ENCODE measurements at regions not wholly inside any gene's neighbourhood (a gene's known extent, or its start where the extent isn't known, plus 50 kb on each side); places are given as distances from the start of the nearest gene placed in this dataset.

GRCh38 chr9:88721025-88721424 is 186.0 kb downstream of the NXNL2 start:
- TF ChIP-seq CTCF (IDR thresholded peaks at IDR 0.05; ENCODE audit: borderline replicate concordance, insufficient read depth, low read depth, low read length): no peak
- no peak overlapping the region for H3K4me3 ChIP-seq (ENCODE audit: low read depth, low read length)

GRCh38 chr9:88721495-88722279 is 186.7 kb downstream of the NXNL2 start:
- TF ChIP-seq CTCF (IDR thresholded peaks at IDR 0.05; ENCODE audit: borderline replicate concordance, insufficient read depth, low read depth, low read length): no peak

GRCh38 chr9:88722753-88723152 is 187.8 kb downstream of the NXNL2 start:
- H3K4me3 ChIP-seq (ENCODE audit: low read depth, low read length): no peak overlapping the region
- TF ChIP-seq CTCF (IDR thresholded peaks at IDR 0.05; ENCODE audit: borderline replicate concordance, insufficient read depth, low read depth, low read length): no peak; the same call in 1 of the 2 replicates

More at GRCh38 chr9:88721495-88722279, 186.7 kb downstream of the NXNL2 start:
- no peak overlapping the region for H3K4me3 ChIP-seq (ENCODE audit: low read depth, low read length)

GRCh38 chr9:88723751-88724150 is 188.8 kb downstream of the NXNL2 start:
- no peak overlapping the region for H3K4me3 ChIP-seq (ENCODE audit: low read depth, low read length)
- no peak for TF ChIP-seq CTCF (IDR thresholded peaks at IDR 0.05; ENCODE audit: borderline replicate concordance, insufficient read depth, low read depth, low read length)

- TF ChIP-seq CTCF (IDR thresholded peaks at IDR 0.05; ENCODE audit: borderline replicate concordance, insufficient read depth, low read depth, low read length): no peak
- H3K4me3 ChIP-seq (ENCODE audit: low read depth, low read length): no peak overlapping the region
Observed at GRCh38 chr9:88724331-88724730, 189.4 kb downstream of the NXNL2 start.

- no peak overlapping the region for H3K4me3 ChIP-seq (ENCODE audit: low read depth, low read length)
- TF ChIP-seq CTCF (IDR thresholded peaks at IDR 0.05; ENCODE audit: borderline replicate concordance, insufficient read depth, low read depth, low read length): no peak
Observed at GRCh38 chr9:88725300-88726019, 190.5 kb downstream of the NXNL2 start.
